H9 (cell line): ENCODE measurements at regions not wholly inside any gene's neighbourhood (a gene's known extent, or its start where the extent isn't known, plus 50 kb on each side); places are given as distances from the start of the nearest gene placed in this dataset.

ENCODE experiments used
- DNase-seq: peaks from one replicate; pipeline ENCODE4 v3.0.0-alpha.2; 2017
- H2AFZ ChIP-seq: one replicate; pipeline ENCODE4 v1.6.1; 2013; ENCODE audit warnings: mild to moderate bottlenecking, low read length, control low read depth, moderate library complexity
- H2AK5ac ChIP-seq: 2 replicates; pipeline ENCODE4 v1.6.1; 2013; ENCODE audit warnings: low read length, control low read depth, mixed read lengths; ENCODE audit not compliant: insufficient read length
- H2BK120ac ChIP-seq: one replicate; pipeline ENCODE4 v1.6.1; 2013; ENCODE audit warnings: low read depth, mild to moderate bottlenecking, low read length, control low read depth, inconsistent platforms; ENCODE audit not compliant: poor library complexity, severe bottlenecking
- H2BK12ac ChIP-seq: 2 replicates; pipeline ENCODE4 v1.6.1; 2013; ENCODE audit warnings: low read length, control low read depth, mixed read lengths, low read depth; ENCODE audit not compliant: insufficient read length
- H2BK15ac ChIP-seq: 2 replicates; pipeline ENCODE4 v1.6.1; 2013; ENCODE audit warnings: low read depth, low read length, control low read depth
- H2BK20ac ChIP-seq: one replicate; pipeline ENCODE4 v1.6.1; 2013; ENCODE audit warnings: low read depth, mild to moderate bottlenecking, low read length, control low read depth, inconsistent platforms; ENCODE audit not compliant: poor library complexity, severe bottlenecking
- H2BK5ac ChIP-seq: 2 replicates; pipeline ENCODE4 v1.6.1; 2013; ENCODE audit warnings: low read length, control low read depth, mixed read lengths; ENCODE audit not compliant: insufficient read length
- H3K14ac ChIP-seq: 2 replicates; pipeline ENCODE4 v1.6.1; 2013; ENCODE audit warnings: low read length, control low read depth; ENCODE audit not compliant: insufficient read depth
- H3K18ac ChIP-seq: 2 replicates; pipeline ENCODE4 v1.6.1; 2013; ENCODE audit warnings: low read depth, mild to moderate bottlenecking, mixed read lengths, low read length, control low read depth; ENCODE audit not compliant: insufficient read length
- H3K23ac ChIP-seq: 2 replicates; pipeline ENCODE4 v1.6.1; 2013; ENCODE audit warnings: low read length, control low read depth, mixed read lengths, low read depth; ENCODE audit not compliant: insufficient read length
- H3K23me2 ChIP-seq: 2 replicates; pipeline ENCODE4 v1.6.1; 2013; ENCODE audit warnings: low read depth, mild to moderate bottlenecking, mixed read lengths, low read length, control low read depth; ENCODE audit not compliant: insufficient read length, poor library complexity, severe bottlenecking
- H3K27ac ChIP-seq: 2 replicates; pipeline ENCODE4 v1.5.1; 2013; ENCODE audit warnings: low read length, control low read depth, mixed read lengths, low read depth; ENCODE audit not compliant: insufficient read length
- H3K27me3 ChIP-seq: 2 replicates; pipeline ENCODE4 v1.6.1; 2013; ENCODE audit warnings: low read length, control low read depth, inconsistent platforms; ENCODE audit not compliant: insufficient read depth
- H3K4ac ChIP-seq: 2 replicates; pipeline ENCODE4 v1.6.1; 2013; ENCODE audit warnings: low read depth, mild to moderate bottlenecking, control low read depth, inconsistent platforms, low read length, moderate library complexity
- H3K4me1 ChIP-seq: 2 replicates; pipeline ENCODE4 v1.6.1; 2013; ENCODE audit warnings: low read length, control low read depth, inconsistent platforms; ENCODE audit not compliant: insufficient read depth
- H3K4me2 ChIP-seq: 2 replicates; pipeline ENCODE4 v1.6.1; 2013; ENCODE audit warnings: low read length, control low read depth, mixed read lengths; ENCODE audit not compliant: insufficient read length, insufficient read depth
- H3K56ac ChIP-seq: 2 replicates; pipeline ENCODE4 v1.6.1; 2013; ENCODE audit warnings: low read depth, mild to moderate bottlenecking, mixed read lengths, low read length, control low read depth; ENCODE audit not compliant: insufficient read length
- H3K79me1 ChIP-seq: 2 replicates; pipeline ENCODE4 v1.6.1; 2013; ENCODE audit warnings: low read depth, mild to moderate bottlenecking, moderate library complexity, low read length, control low read depth, inconsistent platforms; ENCODE audit not compliant: insufficient read depth, poor library complexity, severe bottlenecking
- H3K79me2 ChIP-seq: 2 replicates; pipeline ENCODE4 v1.6.1; 2013; ENCODE audit warnings: low read length, control low read depth, inconsistent platforms; ENCODE audit not compliant: insufficient read depth
- H3K9ac ChIP-seq: 2 replicates; pipeline ENCODE4 v1.6.1; 2013; ENCODE audit warnings: low read length, control low read depth, mixed read lengths; ENCODE audit not compliant: insufficient read length; ENCODE audit errors: extremely low read depth
- H3K9me3 ChIP-seq: one replicate; pipeline ENCODE4 v1.6.1; 2013; ENCODE audit warnings: low read depth, low read length, inconsistent platforms; ENCODE audit not compliant: control insufficient read depth
- H3T11ph ChIP-seq: one replicate; pipeline ENCODE4 v1.6.1; 2013; ENCODE audit warnings: mild to moderate bottlenecking, low read length, control low read depth, inconsistent platforms
- H4K20me1 ChIP-seq: one replicate; pipeline ENCODE4 v1.6.1; 2013; ENCODE audit not compliant: control insufficient read depth, insufficient read length, insufficient read depth
- H4K5ac ChIP-seq: 2 replicates; pipeline ENCODE4 v1.6.1; 2013; ENCODE audit warnings: low read depth, mild to moderate bottlenecking, mixed read lengths, low read length, control low read depth; ENCODE audit not compliant: insufficient read length
- H4K8ac ChIP-seq: replicated peaks from 2 replicates; pipeline ENCODE4 v1.6.1; 2013; ENCODE audit warnings: low read length, control low read depth, mixed read lengths, low read depth; ENCODE audit not compliant: insufficient read length
- H4K91ac ChIP-seq: 2 replicates; pipeline ENCODE4 v1.6.1; 2013; ENCODE audit warnings: low read depth, mild to moderate bottlenecking, moderate library complexity, mixed read lengths, low read length, control low read depth; ENCODE audit not compliant: insufficient read length
- H3K27ac Mint-ChIP-seq, 3 experiments: 2 replicates in 2 of 3; 3 replicates in 1 of 3; pipeline ENCODE4 v1.8.0; 2020 to 2021; ENCODE audit warnings: mixed read lengths in 3 of 3, mild to moderate bottlenecking in 1 of 3, moderate library complexity in 1 of 3
- H3K27me3 Mint-ChIP-seq: 2 replicates; pipeline ENCODE4 v1.8.0; 2021; ENCODE audit warnings: low read depth, mild to moderate bottlenecking, moderate library complexity, mixed read lengths
- H3K36me3 Mint-ChIP-seq, 3 experiments: 2 replicates in 2 of 3; 3 replicates in 1 of 3; pipeline ENCODE4 v1.8.0; 2020 to 2021; ENCODE audit warnings: low read depth in 3 of 3, mixed read lengths in 3 of 3; ENCODE audit not compliant: insufficient read depth in 1 of 3
- H3K4me1 Mint-ChIP-seq, 2 experiments: 2 replicates each; pipeline ENCODE4 v1.8.0; 2020; ENCODE audit warnings: mixed read lengths in 2 of 2
- H3K4me3 Mint-ChIP-seq, 2 experiments: 2 replicates in 1 of 2; 3 replicates in 1 of 2; pipeline ENCODE4 v1.8.0; 2020 to 2021; ENCODE audit warnings: mild to moderate bottlenecking in 2 of 2, mixed read lengths in 2 of 2, moderate library complexity in 1 of 2
- H3K9me3 Mint-ChIP-seq, 2 experiments: 2 replicates in 1 of 2; 3 replicates in 1 of 2; pipeline ENCODE4 v1.8.0; 2020; ENCODE audit warnings: mild to moderate bottlenecking in 2 of 2, mixed read lengths in 2 of 2, moderate library complexity in 1 of 2
- CTCF ChIP-seq: fragments of 200-600 bp; sonication (generic); conservative IDR thresholded peaks from 3 replicates; pipeline ENCODE4 v1.8.0; 2021; ENCODE audit warnings: antibody characterized with exemption, mild to moderate bottlenecking

GRCh38 chr4:79652738-79653137 lies 244.7 kb upstream of the GK2 start:
- Histone ChIP-seq H3T11ph (no peak overlapping the region), H3K27ac (no peak overlapping the region), H3K4me1 (peaks cover 10% of the 10 kb centered on the region; the same call in 1 of the 2 replicates), H3K23me2 (no peaks in the 10 kb centered on the region), H3K23ac (no peak overlapping the region), H2BK20ac (no peak overlapping the region), H3K14ac (no peak overlapping the region), H2BK5ac (no peak overlapping the region), H3K4me2 (no peak overlapping the region), H4K5ac (no peak overlapping the region), H2BK15ac (no peak overlapping the region), H4K8ac (no peak overlapping the region), H4K91ac (no peak overlapping the region), H3K79me1 (no peaks in the 10 kb centered on the region), H2AFZ (no peak overlapping the region), H3K4ac (no peak overlapping the region), H3K18ac (no peak overlapping the region), H3K9me3 (no peaks in the 10 kb centered on the region), H2AK5ac (no peak overlapping the region), H3K56ac (no peak overlapping the region), H3K27me3 (no peaks in the 10 kb centered on the region), H3K79me2 (no peaks in the 10 kb centered on the region), H2BK120ac (no peak overlapping the region), H2BK12ac (no peak overlapping the region), H3K9ac (no peak overlapping the region), H4K20me1 (no peaks in the 10 kb centered on the region)
- no peak overlapping the region for H3K27ac Mint-ChIP-seq
- no peak for DNase-seq
- no peak overlapping the region for H3K4me3 Mint-ChIP-seq
- peaks cover 23 to 31% of the 10 kb centered on the region in 2 experiments for H3K4me1 Mint-ChIP-seq
- H3K27me3 Mint-ChIP-seq = no peaks in the 10 kb centered on the region
- peaks cover 7 to 8% of the 10 kb centered on the region in 2 experiments for H3K9me3 Mint-ChIP-seq
- peaks cover 6 to 7% (median 6%) of the 10 kb centered on the region in 3 experiments for H3K36me3 Mint-ChIP-seq
- TF ChIP-seq CTCF = no peak
